ENCODE measurements at regions not wholly inside any gene's neighbourhood (a gene's known extent, or its start where the extent isn't known, plus 50 kb on each side); places are given as distances from the start of the nearest gene placed in this dataset.

DNA sequence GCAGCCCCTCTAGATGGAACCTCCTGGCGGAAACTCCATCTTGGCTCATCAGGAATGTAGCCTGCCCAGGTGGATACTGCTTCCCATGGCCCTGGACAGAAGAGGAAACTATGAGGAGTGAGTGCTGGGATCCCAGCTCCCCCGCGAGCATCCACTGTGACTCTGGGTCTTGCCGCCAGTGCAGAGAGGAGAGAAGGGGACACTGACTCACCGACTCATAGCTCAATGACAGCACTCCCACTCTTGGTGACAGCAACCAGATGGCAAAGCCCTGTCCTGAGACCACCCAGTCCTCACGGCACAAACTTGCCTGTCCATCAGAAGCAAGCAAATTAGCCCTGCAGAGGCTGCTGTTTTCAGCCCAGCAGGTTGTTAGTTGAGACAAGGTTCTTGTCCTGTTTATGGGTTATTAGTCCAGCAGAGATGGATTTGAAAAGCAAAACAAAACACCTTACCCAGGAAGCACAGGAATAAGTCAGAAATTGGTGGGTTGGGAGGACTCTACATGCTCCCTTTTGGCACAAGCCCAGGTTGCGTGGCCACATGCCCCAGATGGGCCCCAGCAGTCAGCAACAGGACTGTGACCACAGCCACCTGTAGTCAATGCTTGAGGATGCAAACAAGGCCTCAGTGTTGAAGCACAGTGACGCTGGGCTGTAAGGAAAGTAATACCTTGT is 111.5 kb upstream of the GLI2 start:
- peaks cover 24% of the 10 kb centered on the region for H3K27me3 ChIP-seq (ENCODE audit: low read depth)
- no peaks in the 10 kb centered on the region for H3K36me3 ChIP-seq
- peaks cover 3% of the 10 kb centered on the region for H3K4me1 ChIP-seq
- H3K4me3 ChIP-seq, result no peak overlapping the region
- no peak for DNase-seq
- no peak overlapping the region for H3K27ac ChIP-seq (replicated peaks)
- TF ChIP-seq, protein P1, sequence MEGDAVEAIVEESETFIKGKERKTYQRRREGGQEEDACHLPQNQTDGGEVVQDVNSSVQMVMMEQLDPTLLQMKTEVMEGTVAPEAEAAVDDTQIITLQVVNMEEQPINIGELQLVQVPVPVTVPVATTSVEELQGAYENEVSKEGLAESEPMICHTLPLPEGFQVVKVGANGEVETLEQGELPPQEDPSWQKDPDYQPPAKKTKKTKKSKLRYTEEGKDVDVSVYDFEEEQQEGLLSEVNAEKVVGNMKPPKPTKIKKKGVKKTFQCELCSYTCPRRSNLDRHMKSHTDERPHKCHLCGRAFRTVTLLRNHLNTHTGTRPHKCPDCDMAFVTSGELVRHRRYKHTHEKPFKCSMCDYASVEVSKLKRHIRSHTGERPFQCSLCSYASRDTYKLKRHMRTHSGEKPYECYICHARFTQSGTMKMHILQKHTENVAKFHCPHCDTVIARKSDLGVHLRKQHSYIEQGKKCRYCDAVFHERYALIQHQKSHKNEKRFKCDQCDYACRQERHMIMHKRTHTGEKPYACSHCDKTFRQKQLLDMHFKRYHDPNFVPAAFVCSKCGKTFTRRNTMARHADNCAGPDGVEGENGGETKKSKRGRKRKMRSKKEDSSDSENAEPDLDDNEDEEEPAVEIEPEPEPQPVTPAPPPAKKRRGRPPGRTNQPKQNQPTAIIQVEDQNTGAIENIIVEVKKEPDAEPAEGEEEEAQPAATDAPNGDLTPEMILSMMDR (IDR thresholded peaks at IDR 0.05; ENCODE audit: borderline replicate concordance), result no peak
- H3K9me3 ChIP-seq (replicated peaks), result peaks cover 11% of the 10 kb centered on the region
- intact Hi-C loops (cut with micrococcal nuclease), result no loop called here

DNA sequence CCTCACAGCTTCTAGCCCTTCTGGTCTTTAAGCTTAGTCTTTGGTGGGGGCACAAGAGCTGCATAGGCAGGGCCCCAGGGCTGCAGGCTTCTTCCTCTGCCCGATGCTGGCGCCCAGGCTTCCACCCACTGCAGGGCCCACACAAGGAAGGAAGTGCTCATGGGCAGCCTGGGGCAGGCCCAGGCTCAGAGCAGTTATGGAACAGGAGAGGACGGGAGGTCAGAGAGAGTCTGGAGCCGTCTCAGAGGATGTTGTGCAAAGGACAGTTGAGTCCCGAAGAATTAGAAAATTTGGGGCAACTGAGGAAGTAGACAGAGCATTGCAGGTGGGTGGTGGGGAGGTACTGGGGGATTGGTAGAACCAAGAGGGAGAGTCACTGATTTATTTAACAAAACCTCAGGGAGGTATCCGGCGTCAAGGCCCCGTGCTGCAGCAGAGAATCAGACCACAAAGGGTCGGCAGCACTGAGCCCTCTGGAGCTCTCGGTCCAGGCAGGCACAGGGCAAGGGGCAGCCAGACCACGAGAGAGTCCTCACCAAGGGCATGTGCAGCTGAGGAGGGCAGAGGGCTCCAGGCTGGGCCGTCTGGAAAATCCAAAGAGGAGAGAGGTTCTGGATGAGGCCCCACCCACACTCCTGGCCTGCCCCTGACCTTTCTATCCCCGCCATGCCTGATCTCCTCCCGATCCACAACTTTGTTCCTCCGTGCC is 110.8 kb upstream of the GLI2 start:
- Histone ChIP-seq H3K27me3 (ENCODE audit: low read depth) (peaks cover 31% of the 10 kb centered on the region), H3K4me1 (peaks cover 3% of the 10 kb centered on the region), H3K27ac (replicated peaks) (no peak overlapping the region), H3K36me3 (no peaks in the 10 kb centered on the region), H3K9me3 (replicated peaks) (peaks cover 11% of the 10 kb centered on the region), H3K4me3 (no peak overlapping the region)
- DNase-seq, result no peak
- TF ChIP-seq, protein P1 (IDR thresholded peaks at IDR 0.05; ENCODE audit: borderline replicate concordance), result no peak
- intact Hi-C loops (cut with micrococcal nuclease), result no loop called here

DNA sequence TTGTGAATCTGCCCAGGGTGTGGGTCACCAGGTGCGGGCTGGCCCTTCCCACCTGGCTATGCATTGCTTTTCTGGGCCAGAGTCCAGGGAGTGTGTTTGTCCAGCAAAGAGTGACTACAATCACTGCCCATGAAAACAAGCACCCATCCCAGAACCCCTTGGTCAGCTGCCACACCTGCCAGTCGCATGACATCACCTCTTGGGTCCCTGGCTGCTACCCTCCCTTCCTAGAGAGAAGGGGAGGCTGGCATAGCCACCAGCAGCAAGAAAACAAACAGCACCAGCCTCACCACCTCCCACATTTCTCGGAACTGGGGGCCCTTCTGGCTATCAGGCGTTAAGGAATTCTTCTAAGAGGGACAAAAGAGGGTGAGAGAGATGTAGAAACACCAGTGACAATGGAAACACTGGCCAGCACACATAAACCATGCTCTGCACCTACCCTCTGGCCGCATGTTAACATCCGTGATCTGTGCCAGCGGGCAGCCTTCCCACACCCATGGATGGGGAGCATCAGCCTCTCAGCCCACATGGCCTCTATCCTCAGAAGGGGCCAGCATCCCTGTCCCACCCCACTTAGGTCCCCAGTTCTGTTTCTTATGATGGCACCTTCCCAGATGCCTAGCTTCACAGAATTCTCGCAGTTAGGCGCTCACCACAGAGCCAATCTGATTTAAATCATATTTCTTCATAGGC is 109.7 kb upstream of the GLI2 start:
- H3K4me1 ChIP-seq, result peaks cover 3% of the 10 kb centered on the region
- peaks cover 39% of the 10 kb centered on the region for H3K27me3 ChIP-seq (ENCODE audit: low read depth)
- H3K4me3 ChIP-seq, result no peak overlapping the region
- H3K27ac ChIP-seq (replicated peaks), result no peak overlapping the region
- no peak for DNase-seq
- no peaks in the 10 kb centered on the region for H3K36me3 ChIP-seq
- intact Hi-C loops (cut with micrococcal nuclease), result no loop called here
- TF ChIP-seq, protein P1 (IDR thresholded peaks at IDR 0.05; ENCODE audit: borderline replicate concordance), result no peak
- H3K9me3 ChIP-seq (replicated peaks), result peaks cover 11% of the 10 kb centered on the region

DNA sequence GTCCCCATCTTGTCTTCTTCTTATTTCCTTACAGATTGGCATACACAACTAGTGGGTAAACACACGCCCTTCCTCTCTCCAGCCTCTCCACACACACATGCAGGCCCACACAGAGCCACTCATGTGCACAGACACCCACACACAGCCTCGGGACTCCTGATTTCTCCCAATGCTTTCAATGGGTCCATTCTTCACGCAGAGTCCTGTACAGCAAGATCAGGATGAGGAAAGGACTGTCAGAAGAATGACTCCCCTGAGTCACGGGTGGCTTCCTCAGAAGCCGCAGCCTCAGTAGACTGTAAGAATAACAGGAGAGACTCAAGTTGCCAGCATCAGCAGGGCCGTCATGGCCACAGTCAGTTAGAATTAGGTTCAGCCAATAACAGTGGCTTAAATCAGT is 109.1 kb upstream of the GLI2 start:
- peaks cover 11% of the 10 kb centered on the region for H3K9me3 ChIP-seq (replicated peaks)
- H3K4me3 ChIP-seq, result no peak overlapping the region
- peaks cover 39% of the 10 kb centered on the region for H3K27me3 ChIP-seq (ENCODE audit: low read depth)
- H3K27ac ChIP-seq (replicated peaks), result no peak overlapping the region
- TF ChIP-seq, protein P1 (IDR thresholded peaks at IDR 0.05; ENCODE audit: borderline replicate concordance), result no peak
- intact Hi-C loops (cut with micrococcal nuclease), result no loop called here
- peaks cover 3% of the 10 kb centered on the region for H3K4me1 ChIP-seq
- no peaks in the 10 kb centered on the region for H3K36me3 ChIP-seq
- no peak for DNase-seq

DNA sequence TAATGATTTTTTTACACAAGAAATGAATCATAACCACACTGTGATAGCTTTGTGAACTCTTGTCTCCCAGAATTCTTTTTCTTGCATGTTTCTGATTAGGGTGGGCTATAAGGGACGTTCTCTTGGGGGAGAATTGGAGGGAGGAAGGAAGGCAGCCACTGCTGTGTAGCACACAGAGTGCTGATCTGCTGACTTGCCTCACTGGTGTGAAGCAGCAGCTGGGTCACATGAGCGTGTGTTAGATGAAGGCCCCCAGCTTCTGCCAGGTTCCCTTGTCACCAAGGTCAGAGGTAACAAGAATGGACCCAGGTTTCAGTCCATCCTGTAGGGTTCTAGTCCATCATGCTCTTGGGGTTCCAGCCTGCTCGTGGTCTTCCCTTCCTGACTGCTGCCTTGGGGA is 107.4 kb upstream of the GLI2 start:
- Histone ChIP-seq H3K9me3 (replicated peaks) (no peaks in the 10 kb centered on the region), H3K27ac (replicated peaks) (no peak overlapping the region), H3K4me1 (no peaks in the 10 kb centered on the region), H3K4me3 (no peak overlapping the region), H3K36me3 (no peaks in the 10 kb centered on the region), H3K27me3 (ENCODE audit: low read depth) (peaks cover 38% of the 10 kb centered on the region)
- DNase-seq, result no peak
- intact Hi-C loops (cut with micrococcal nuclease), result no loop called here
- TF ChIP-seq, protein P1 (IDR thresholded peaks at IDR 0.05; ENCODE audit: borderline replicate concordance), result no peak

All from left ventricle myocardium inferior (tissue), 1 donor.